ENCODE measurements at regions not wholly inside any gene's neighbourhood (a gene's known extent, or its start where the extent isn't known, plus 50 kb on each side); places are given as distances from the start of the nearest gene placed in this dataset.

GRCh38 chr13:30030141-30030750, 179.8 kb upstream of the UBL3 start:
- Histone ChIP-seq H3K27me3 (no peaks in the 10 kb centered on the region), H3K4me3 (no peak overlapping the region), H3K9me3 (no peaks in the 10 kb centered on the region), H3K27ac (no peak overlapping the region), H3K4me1 (no peaks in the 10 kb centered on the region), H3K36me3 (no peaks in the 10 kb centered on the region)
- ATAC-seq (no peak), DNase-seq (no peak)
- TF ChIP-seq CTCF (IDR thresholded peaks at IDR 0.05 in 4 of 5, conservative IDR thresholded peaks at IDR 0.05 in 1 of 5): no peak
- intact Hi-C loops (cut with DNase I; ENCODE audit: low total_unique reads) (no loop called here), in situ Hi-C loops (cut with MboI; ENCODE audit: low sequenced_read_pairs in 4 of 4) (no loop called here)

- in situ Hi-C loops (cut with MboI; ENCODE audit: low sequenced_read_pairs in 4 of 4): no loop called here
- H3K4me1 ChIP-seq: no peaks in the 10 kb centered on the region
- no peak for TF ChIP-seq CTCF (IDR thresholded peaks at IDR 0.05 in 4 of 5, conservative IDR thresholded peaks at IDR 0.05 in 1 of 5)
- TF ChIP-seq POLR2A (IDR thresholded peaks at IDR 0.05): no peak
- intact Hi-C loops (cut with DNase I; ENCODE audit: low total_unique reads): no loop called here
- no peaks in the 10 kb centered on the region for H3K36me3 ChIP-seq
- no peaks in the 10 kb centered on the region for H3K27me3 ChIP-seq
- no peak for DNase-seq
- H3K4me3 ChIP-seq: no peak overlapping the region
- no peaks in the 10 kb centered on the region for H3K9me3 ChIP-seq
- no peak overlapping the region for H3K27ac ChIP-seq
- ATAC-seq: no peak
Measured at GRCh38 chr13:30027569-30028455, 177.4 kb upstream of the UBL3 start.

- intact Hi-C loops (cut with DNase I; ENCODE audit: low total_unique reads): no loop called here
- Histone ChIP-seq H3K27ac (no peak overlapping the region), H3K36me3 (no peaks in the 10 kb centered on the region), H3K27me3 (no peaks in the 10 kb centered on the region), H3K4me3 (no peak overlapping the region), H3K9me3 (no peaks in the 10 kb centered on the region), H3K4me1 (no peaks in the 10 kb centered on the region)
- no peak for DNase-seq
- in situ Hi-C loops (cut with MboI; ENCODE audit: low sequenced_read_pairs in 4 of 4): no loop called here
- ATAC-seq: no peak
- no peak for TF ChIP-seq POLR2A (IDR thresholded peaks at IDR 0.05)
- no peak for TF ChIP-seq CTCF (IDR thresholded peaks at IDR 0.05 in 4 of 5, conservative IDR thresholded peaks at IDR 0.05 in 1 of 5)
Measured at GRCh38 chr13:30026909-30027308, 176.5 kb upstream of the UBL3 start.

GRCh38 chr13:30026093-30026492, 175.7 kb upstream of the UBL3 start:
- intact Hi-C loops (cut with DNase I; ENCODE audit: low total_unique reads): no loop called here
- in situ Hi-C loops (cut with MboI; ENCODE audit: low sequenced_read_pairs in 4 of 4): no loop called here
- ATAC-seq: no peak

More at GRCh38 chr13:30026093-30026492, 175.7 kb upstream of the UBL3 start:
- Histone ChIP-seq H3K4me1 (no peaks in the 10 kb centered on the region), H3K9me3 (no peaks in the 10 kb centered on the region), H3K27ac (no peak overlapping the region), H3K27me3 (no peaks in the 10 kb centered on the region), H3K36me3 (no peaks in the 10 kb centered on the region), H3K4me3 (no peak overlapping the region)
- TF ChIP-seq POLR2A (IDR thresholded peaks at IDR 0.05): no peak
- no peak for TF ChIP-seq CTCF (IDR thresholded peaks at IDR 0.05 in 4 of 5, conservative IDR thresholded peaks at IDR 0.05 in 1 of 5)
- DNase-seq: no peak

All from gastrocnemius medialis (tissue), 4 donors.